ENCODE measurements at regions not wholly inside any gene's neighbourhood (a gene's known extent, or its start where the extent isn't known, plus 50 kb on each side); places are given as distances from the start of the nearest gene placed in this dataset.
A peak's percentile ranks its signal among the peaks of the same experiment; 100 is the strongest.

DNA sequence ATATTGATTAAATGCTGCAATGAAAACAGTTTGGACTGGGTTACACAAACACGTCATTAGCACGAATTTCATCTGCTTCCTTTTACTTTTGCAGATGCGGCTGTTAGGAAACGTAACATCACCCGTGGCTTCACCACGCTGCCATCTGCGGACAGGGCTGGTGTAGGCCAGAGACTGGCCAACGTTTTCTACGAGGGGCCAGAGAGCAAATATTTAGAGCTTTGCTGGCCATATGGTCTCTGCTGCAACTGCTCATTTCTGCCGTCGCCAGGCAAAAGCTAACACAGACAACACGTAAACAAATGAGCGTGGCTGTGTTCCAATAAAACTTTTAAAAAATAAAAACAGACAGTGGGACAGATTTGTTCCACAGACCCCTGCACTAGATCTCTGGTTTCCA is 96.6 kb downstream of the ENGASE start:
- DNase-seq, result peak in 1 of 5 donors; percentile 56

DNA sequence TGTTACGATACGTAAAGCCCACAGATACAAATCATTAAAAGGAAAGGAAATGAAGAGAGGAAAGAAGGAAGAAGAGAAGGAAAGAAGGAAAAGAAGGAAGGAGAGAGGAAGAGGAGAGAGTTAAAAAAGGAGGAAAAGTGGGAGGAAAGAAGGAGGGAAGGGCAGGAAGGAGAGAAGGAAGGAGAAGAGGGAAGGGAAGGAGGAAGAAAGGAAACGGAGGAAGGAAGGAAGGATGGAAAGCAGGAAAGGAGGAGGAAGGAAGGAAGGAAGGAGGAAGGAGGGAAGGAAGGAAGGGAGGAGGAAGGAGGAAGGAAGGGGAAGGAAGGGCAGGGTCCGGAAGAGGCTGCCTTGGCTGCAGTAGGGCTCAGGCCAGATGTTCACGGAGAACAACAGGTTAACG is 95.2 kb downstream of the ENGASE start:
- Histone ChIP-seq H3K36me3 (ENCODE audit: control insufficient read depth in 2 of 3, insufficient read depth in 3 of 3, low read length in 3 of 3) (no peaks in the 10 kb centered on the region), H3K9me3 (ENCODE audit: control insufficient read depth in 2 of 3, insufficient read depth in 1 of 3, low read length in 3 of 3) (no peaks in the 10 kb centered on the region), H3K4me3 (ENCODE audit: low read length in 3 of 3) (no peak overlapping the region), H3K4me1 (ENCODE audit: control insufficient read depth in 2 of 3, insufficient read depth in 2 of 3, low read depth in 1 of 3, low read length in 3 of 3) (peaks cover 0 to 2% (median 0%) of the 10 kb centered on the region in 3 donors), H3K27ac (ENCODE audit: low read depth in 2 of 2, low read length in 2 of 2) (no peak overlapping the region), H3K27me3 (ENCODE audit: control insufficient read depth, insufficient read depth, low read length) (peaks cover 3% of the 10 kb centered on the region), H3K9ac (ENCODE audit: low read length in 3 of 3) (no peak overlapping the region)
- no peak for FAIRE-seq
- intact Hi-C loops (cut with DNase I), result no loop called here
- TF ChIP-seq, protein P1, sequence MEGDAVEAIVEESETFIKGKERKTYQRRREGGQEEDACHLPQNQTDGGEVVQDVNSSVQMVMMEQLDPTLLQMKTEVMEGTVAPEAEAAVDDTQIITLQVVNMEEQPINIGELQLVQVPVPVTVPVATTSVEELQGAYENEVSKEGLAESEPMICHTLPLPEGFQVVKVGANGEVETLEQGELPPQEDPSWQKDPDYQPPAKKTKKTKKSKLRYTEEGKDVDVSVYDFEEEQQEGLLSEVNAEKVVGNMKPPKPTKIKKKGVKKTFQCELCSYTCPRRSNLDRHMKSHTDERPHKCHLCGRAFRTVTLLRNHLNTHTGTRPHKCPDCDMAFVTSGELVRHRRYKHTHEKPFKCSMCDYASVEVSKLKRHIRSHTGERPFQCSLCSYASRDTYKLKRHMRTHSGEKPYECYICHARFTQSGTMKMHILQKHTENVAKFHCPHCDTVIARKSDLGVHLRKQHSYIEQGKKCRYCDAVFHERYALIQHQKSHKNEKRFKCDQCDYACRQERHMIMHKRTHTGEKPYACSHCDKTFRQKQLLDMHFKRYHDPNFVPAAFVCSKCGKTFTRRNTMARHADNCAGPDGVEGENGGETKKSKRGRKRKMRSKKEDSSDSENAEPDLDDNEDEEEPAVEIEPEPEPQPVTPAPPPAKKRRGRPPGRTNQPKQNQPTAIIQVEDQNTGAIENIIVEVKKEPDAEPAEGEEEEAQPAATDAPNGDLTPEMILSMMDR (IDR thresholded peaks at IDR 0.05; ENCODE audit: borderline replicate concordance, extremely low read depth, insufficient read depth), result no peak
- no peak for DNase-seq

More for the DNA sequence above, 96.6 kb downstream of the ENGASE start:
- TF ChIP-seq, protein P1 (IDR thresholded peaks at IDR 0.05; ENCODE audit: borderline replicate concordance, extremely low read depth, insufficient read depth), result no peak
- Histone ChIP-seq H3K9me3 (ENCODE audit: control insufficient read depth in 2 of 3, insufficient read depth in 1 of 3, low read length in 3 of 3) (no peaks in the 10 kb centered on the region), H3K27me3 (ENCODE audit: control insufficient read depth, insufficient read depth, low read length) (peaks cover 3% of the 10 kb centered on the region), H3K36me3 (ENCODE audit: control insufficient read depth in 2 of 3, insufficient read depth in 3 of 3, low read length in 3 of 3) (no peaks in the 10 kb centered on the region), H3K4me1 (ENCODE audit: control insufficient read depth in 2 of 3, insufficient read depth in 2 of 3, low read depth in 1 of 3, low read length in 3 of 3) (peaks cover 0 to 2% (median 0%) of the 10 kb centered on the region in 3 donors), H3K4me3 (ENCODE audit: low read length in 3 of 3) (no peak overlapping the region), H3K27ac (ENCODE audit: low read depth in 2 of 2, low read length in 2 of 2) (no peak overlapping the region), H3K9ac (ENCODE audit: low read length in 3 of 3) (no peak overlapping the region)
- intact Hi-C loops (cut with DNase I), result no loop called here
- FAIRE-seq, result no peak

DNA sequence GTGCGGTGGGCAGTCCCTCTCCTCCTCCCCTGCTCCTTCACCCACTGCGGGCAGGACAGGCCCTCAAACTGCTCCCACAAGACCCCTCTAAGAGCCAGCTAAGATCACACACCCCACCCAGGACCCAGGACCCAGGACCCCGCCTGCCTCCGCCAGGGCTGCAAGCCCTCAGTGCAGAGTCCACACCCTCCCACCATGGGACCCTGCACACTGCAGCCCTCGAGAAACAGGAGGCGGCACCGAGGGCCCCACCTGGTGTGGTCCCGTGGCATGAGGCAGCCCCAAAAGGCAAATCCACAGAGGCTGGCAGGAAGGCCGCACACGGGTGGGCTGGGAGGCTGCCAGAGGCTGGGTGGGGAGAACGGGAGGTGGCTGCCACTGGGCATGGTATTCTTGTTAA is 94.7 kb downstream of the ENGASE start:
- no peak overlapping the region for H3K4me3 ChIP-seq (ENCODE audit: low read length in 3 of 3)
- peaks cover 0 to 1% (median 0%) of the 10 kb centered on the region in 3 donors for H3K4me1 ChIP-seq (ENCODE audit: control insufficient read depth in 2 of 3, insufficient read depth in 2 of 3, low read depth in 1 of 3, low read length in 3 of 3)
- H3K9me3 ChIP-seq (ENCODE audit: control insufficient read depth in 2 of 3, insufficient read depth in 1 of 3, low read length in 3 of 3), result no peaks in the 10 kb centered on the region
- no peak overlapping the region for H3K9ac ChIP-seq (ENCODE audit: low read length in 3 of 3)
- H3K27ac ChIP-seq (ENCODE audit: low read depth in 2 of 2, low read length in 2 of 2), result no peak overlapping the region
- H3K27me3 ChIP-seq (ENCODE audit: control insufficient read depth, insufficient read depth, low read length), result peaks cover 3% of the 10 kb centered on the region
- H3K36me3 ChIP-seq (ENCODE audit: control insufficient read depth in 2 of 3, insufficient read depth in 3 of 3, low read length in 3 of 3), result no peaks in the 10 kb centered on the region
- FAIRE-seq (no peak), DNase-seq (no peak)
- TF ChIP-seq, protein P1 (IDR thresholded peaks at IDR 0.05; ENCODE audit: borderline replicate concordance, extremely low read depth, insufficient read depth), result no peak
- intact Hi-C loops (cut with DNase I), result no loop called here

DNA sequence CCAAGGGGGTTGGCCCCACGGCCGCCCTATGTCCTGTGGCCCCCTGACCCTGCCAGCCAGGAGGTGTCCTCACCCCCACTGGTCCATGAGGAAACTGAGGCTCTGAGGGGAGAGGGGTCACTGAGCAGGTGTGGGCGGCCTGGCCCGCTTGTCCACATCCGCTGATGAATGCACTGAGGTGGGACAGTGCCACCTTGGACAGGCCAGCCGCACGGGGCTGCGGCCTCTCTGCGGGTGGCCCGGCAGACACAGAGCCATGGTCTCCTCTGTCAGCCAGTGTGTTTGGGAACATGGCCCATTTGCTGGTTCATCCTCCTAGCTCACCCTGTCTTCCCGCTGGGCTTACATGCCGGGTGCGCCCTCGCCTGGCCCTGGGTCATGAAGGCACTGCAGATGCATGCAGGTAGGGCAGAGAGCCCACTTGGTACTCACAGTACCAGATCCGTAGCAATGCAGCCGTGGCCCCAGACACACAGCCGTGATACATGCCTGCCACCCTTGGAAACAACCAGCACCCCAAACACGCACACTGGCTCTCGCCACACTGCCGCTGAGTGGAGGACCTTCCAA is 93.9 kb downstream of the ENGASE start:
- intact Hi-C loops (cut with DNase I), result no loop called here
- no peak for FAIRE-seq
- Histone ChIP-seq H3K27me3 (ENCODE audit: control insufficient read depth, insufficient read depth, low read length) (peaks cover 3% of the 10 kb centered on the region), H3K9me3 (ENCODE audit: control insufficient read depth in 2 of 3, insufficient read depth in 1 of 3, low read length in 3 of 3) (no peaks in the 10 kb centered on the region), H3K4me1 (ENCODE audit: control insufficient read depth in 2 of 3, insufficient read depth in 2 of 3, low read depth in 1 of 3, low read length in 3 of 3) (no peaks in the 10 kb centered on the region), H3K9ac (ENCODE audit: low read length in 3 of 3) (no peak overlapping the region), H3K27ac (ENCODE audit: low read depth in 2 of 2, low read length in 2 of 2) (no peak overlapping the region), H3K36me3 (ENCODE audit: control insufficient read depth in 2 of 3, insufficient read depth in 3 of 3, low read length in 3 of 3) (no peaks in the 10 kb centered on the region), H3K4me3 (ENCODE audit: low read length in 3 of 3) (no peak overlapping the region)
- no peak for DNase-seq
- TF ChIP-seq, protein P1 (IDR thresholded peaks at IDR 0.05; ENCODE audit: borderline replicate concordance, extremely low read depth, insufficient read depth), result no peak

All from kidney (tissue), 13 donors.